ENCODE measurements at regions not wholly inside any gene's neighbourhood (a gene's known extent, or its start where the extent isn't known, plus 50 kb on each side); places are given as distances from the start of the nearest gene placed in this dataset.
A peak's percentile ranks its signal among the peaks of the same experiment; 100 is the strongest.

GRCh38 chr2:118539290-118539689, 308.2 kb downstream of the EN1 start:
- intact Hi-C loops (cut with DNase I): no loop called here
- DNase-seq: peak in 25 of 42 donors; percentile 6 to 60 (median 24)

DNA sequence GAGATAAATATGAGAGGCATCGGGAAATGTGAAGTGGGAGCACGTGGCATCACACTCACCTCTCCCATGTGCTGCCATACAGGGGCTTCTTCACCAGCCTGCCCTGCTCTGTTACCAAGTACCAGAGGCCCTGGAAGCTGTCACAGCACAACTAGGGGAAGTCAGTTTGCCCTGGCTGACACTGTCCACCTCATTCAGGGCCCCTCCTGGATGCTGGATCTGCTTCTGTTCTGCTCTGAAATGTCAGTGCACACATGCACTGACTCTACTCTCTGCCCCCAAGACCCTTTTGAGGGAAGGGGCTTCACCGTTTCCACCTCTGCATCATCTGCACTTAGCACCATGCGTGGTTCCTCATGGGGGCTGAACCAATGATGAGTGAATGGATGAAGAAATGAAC, 311.1 kb downstream of the EN1 start:
- intact Hi-C loops (cut with DNase I): no loop called here
- DNase-seq: no peak

DNA sequence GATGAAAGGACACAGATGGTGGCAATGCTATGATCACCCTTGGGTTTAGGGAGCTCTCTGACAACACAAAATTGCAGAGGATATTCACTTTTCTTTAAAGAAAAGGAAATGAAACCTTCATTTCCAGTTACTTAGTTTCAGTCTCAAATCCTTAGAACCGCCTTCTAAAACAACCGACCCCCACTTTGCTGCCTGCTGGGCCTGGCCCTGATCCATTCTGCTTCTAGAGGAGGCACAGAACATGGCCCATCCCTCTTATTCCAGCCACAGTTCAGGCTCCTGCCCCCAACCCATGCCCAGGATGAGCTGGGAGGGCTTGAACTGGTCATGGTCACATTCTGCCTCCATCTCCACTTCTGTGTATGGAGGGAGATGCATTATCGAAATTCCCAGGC, 311.6 kb downstream of the EN1 start:
- intact Hi-C loops (cut with DNase I): no loop called here
- DNase-seq: no peak

- DNase-seq: no peak
- intact Hi-C loops (cut with DNase I): no loop called here
These were observed 312.2 kb downstream of the EN1 start for GRCh38 chr2:118535171-118535817.

DNA sequence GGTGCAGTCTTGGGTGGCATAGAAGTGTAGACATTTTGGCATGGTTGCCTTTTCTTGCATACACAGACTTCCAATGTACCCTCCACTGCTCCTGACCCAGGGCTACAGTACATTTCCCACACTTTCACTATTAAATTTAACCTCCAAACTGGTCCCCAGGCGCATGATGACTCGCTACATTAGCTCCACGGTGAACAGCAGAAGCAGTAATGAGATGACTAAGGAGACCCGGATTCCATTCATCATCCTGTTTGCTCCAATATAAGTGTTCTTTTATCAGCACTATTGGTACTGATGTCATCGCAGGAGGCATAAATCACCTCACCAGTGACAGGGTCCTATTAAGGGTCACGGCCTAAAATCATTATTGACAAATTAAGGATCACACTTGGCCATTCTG, 316.5 kb downstream of the EN1 start:
- intact Hi-C loops (cut with DNase I): no loop called here

DNA sequence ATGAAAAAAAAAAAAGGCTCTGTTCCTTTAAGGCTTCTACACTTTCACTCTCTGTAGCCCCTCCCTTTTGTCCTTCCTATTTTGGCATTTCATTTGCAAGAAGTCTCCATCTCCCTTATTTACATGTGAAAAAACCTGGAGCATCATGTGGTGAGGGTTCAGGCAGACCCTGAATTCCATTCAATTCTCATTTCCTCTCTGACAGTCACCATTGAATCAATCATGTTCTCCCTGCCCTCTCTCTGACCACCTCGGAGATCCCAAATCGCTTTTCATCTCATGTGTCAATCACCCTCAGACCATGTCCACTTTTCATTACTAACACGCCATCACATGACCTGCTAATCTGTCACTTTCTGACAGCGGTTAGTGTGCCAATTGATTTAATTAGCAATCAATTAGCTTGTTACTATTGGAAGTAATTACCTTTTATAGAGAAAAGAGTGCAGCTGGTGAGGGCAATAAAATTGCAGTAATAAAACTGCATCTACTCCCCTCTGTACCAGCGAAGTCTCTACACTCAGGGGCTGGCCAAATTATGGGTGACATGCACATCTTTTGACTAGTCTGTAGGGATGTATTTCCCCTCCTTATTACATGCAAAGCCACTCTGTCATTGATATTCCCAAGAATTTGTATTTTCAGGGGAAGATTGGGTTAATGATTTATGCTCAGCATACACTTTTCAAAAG, 317.4 kb downstream of the EN1 start:
- intact Hi-C loops (cut with DNase I): no loop called here
- no peak for DNase-seq

More for the DNA sequence above, 316.5 kb downstream of the EN1 start:
- no peak for DNase-seq

DNA sequence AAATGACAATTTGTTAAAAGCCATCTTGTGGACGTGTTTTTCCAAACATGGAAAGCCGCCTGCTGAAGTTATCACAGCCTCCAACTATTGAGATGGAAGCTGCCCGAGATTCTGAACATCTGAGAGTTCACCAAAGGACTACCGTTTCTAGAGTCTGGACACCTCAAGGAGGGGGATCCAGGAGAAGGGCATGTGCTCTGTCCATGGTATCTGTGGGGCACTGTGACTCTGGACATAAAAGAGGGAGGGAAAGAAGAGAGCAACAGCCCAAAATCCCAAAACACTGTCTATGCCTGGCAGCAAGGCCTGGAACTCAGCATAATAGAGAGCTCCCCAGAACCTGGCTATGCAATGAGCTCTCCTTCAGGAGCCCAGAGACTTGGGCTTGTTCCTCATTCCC, 319.9 kb downstream of the EN1 start:
- DNase-seq: no peak
- intact Hi-C loops (cut with DNase I): no loop called here

DNA sequence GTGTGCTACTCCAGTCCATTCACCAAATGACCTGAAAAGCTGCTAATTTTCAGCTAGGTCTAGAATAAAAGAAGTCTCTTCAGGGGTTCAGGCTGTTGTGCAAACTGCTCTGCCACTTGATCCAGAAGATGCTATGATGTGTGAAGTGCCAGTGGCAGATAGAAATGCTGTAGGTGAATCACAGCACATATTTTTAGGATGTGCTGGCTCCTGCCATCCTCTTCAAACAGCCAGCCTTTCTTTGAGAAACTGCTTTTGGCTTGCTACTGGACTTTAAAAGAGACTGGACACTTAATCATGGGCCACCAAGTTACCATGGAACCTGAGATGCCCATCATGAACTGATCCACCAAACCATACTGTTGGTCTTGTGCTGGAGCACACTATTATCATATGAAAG, 322.1 kb downstream of the EN1 start:
- no peak for DNase-seq
- intact Hi-C loops (cut with DNase I): no loop called here

DNA sequence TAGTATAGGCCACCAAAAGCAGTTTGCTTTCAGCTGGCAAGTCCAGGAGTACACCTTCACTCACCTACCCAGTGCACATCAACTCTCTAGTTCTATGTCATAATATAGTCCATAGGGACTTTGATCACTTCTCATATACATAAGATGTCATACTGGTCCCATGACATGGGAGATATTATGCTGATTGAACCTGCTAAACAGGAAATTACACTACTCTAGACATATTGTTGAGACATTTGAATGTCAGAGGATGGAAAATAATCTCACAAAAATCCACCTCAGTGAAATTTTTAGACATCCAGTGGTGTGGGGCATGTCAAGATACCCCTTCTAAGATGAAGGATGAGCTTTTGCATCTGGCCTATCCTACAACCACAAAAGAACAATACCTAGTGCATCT, 322.5 kb downstream of the EN1 start:
- DNase-seq: no peak
- intact Hi-C loops (cut with DNase I): no loop called here

GRCh38 chr2:118523761-118524160, 323.7 kb downstream of the EN1 start:
- no peak for DNase-seq
- intact Hi-C loops (cut with DNase I): no loop called here

- intact Hi-C loops (cut with DNase I): no loop called here
- no peak for DNase-seq
These were observed 325.5 kb downstream of the EN1 start for GRCh38 chr2:118521960-118522359.

- no peak for DNase-seq
- intact Hi-C loops (cut with DNase I): no loop called here
These were observed 326.2 kb downstream of the EN1 start for GRCh38 chr2:118521272-118521671.

- no peak for DNase-seq
These were observed 327.2 kb downstream of the EN1 start for GRCh38 chr2:118520246-118520645.

GRCh38 chr2:118519511-118519910, 327.9 kb downstream of the EN1 start:
- no peak for DNase-seq
- intact Hi-C loops (cut with DNase I): no loop called here

More at GRCh38 chr2:118520246-118520645, 327.2 kb downstream of the EN1 start:
- intact Hi-C loops (cut with DNase I): no loop called here

DNA sequence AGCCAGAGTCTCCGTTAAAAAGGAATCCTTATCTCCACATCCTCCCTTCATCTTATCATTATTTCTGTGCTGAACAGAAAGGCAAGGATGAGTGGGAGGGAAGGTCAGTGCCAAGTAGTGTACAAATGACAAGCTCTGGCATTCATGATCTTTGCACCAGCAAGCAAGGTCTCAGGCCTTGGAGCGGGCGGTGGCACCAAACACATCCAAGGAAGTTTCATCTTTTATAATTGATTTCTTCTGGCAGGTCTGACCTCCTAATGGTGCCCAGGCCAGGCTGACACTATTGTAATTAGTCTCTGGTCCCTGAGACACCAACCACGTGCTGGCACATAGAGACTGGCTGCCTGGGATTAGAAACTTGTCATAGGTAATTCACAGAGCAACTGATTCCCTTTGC, 336.6 kb downstream of the EN1 start:
- DNase-seq: no peak
- intact Hi-C loops (cut with DNase I): no loop called here

DNA sequence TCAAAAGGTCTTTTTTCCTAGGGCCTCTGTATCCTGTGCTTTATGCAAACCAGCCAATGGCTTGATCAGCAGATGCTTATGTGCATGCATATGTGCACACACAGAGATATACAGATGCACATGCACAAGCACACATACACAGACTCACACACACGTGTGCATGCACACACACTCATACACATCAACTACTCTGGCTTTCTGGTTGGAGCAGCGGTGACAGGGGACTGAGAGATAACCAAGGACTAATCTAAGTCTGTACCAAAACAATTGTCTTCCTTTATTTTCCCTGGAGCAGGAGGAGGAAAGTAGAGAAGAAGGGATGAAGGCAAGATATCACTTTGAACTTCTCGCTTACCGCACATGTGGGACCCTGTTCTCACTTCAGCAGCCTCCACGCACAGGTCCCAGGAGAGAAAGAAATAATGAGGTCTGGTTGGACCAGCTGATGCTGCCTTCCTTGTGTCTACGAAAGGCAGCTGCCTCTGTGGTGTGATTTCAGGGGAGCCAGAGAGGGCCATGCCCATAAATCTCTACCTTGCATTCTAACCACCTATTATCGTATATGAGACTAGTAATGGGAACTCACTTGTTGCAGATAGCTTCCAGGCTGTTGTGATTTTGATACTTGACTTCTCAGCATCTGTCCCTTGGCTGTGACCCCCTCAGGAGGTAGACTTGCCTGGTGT, 338.0 kb downstream of the EN1 start:
- intact Hi-C loops (cut with DNase I): no loop called here
- no peak for DNase-seq

DNA sequence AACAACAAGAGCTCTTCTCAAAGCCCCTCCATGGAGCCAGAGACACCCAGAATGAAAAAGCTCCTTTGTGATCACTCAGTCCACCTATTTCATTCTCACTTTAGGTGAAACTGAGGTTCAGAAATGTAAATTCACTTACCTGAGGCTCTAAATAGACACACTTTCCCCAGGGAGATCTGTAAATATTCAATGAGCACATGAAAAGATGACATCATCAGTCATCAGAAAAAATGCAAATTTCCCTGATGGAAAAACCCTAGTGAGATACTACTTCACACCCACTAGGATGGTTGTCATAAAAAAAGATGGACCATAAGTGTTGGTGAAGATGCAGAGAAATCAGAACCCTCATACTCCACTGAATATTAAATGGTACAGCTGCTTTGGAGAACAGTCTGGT, 339.2 kb downstream of the EN1 start:
- intact Hi-C loops (cut with DNase I): no loop called here

GRCh38 chr2:118505436-118505835, 342.0 kb downstream of the EN1 start:
- intact Hi-C loops (cut with DNase I): no loop called here
- no peak for DNase-seq

More for the DNA sequence above, 339.2 kb downstream of the EN1 start:
- DNase-seq: no peak

GRCh38 chr2:118502106-118502505, 345.3 kb downstream of the EN1 start:
- intact Hi-C loops (cut with DNase I): no loop called here

DNA sequence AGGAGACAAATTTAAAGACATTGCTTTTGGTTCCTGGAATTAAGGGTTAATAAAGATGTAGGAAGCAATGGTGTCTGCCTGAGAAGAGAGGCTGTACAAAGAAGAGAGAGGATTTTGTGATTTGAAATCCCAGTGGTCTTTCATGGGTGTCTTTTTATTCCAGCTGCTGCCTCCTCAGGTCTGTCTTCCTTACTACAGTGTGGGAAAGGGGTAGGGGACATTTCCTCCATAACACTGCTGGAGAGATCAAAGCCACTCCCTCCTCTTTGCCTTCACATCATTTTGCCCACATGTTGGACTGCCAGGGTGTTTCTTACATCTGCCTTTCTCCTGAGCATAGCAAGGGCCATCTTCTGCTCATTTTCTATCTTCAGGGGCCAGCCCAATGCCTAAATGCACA, 348.5 kb downstream of the EN1 start:
- DNase-seq: no peak
- intact Hi-C loops (cut with DNase I): no loop called here

More at GRCh38 chr2:118502106-118502505, 345.3 kb downstream of the EN1 start:
- DNase-seq: no peak
